Effector memory CD4-positive, alpha-beta T cell (primary cell): ENCODE measurements at regions not wholly inside any gene's neighbourhood (a gene's known extent, or its start where the extent isn't known, plus 50 kb on each side); places are given as distances from the start of the nearest gene placed in this dataset.
"Not testable (repeated sequence)": the region's sequence is repeated elsewhere in the genome, so short reads cannot be mapped to it uniquely, and the experiment has no call there.

Experiments
- DNase-seq, 3 donors: peaks; one replicate each; pipeline ENCODE4 v3.0.0-alpha.2; 2020
- H3K27ac ChIP-seq: 2 replicates; pipeline ENCODE4 v1.7.0; 2013; ENCODE audit warnings: mild to moderate bottlenecking, low read length, moderate library complexity; ENCODE audit not compliant: insufficient read depth, poor library complexity, severe bottlenecking
- H3K27me3 ChIP-seq: replicated peaks from 2 replicates; pipeline ENCODE4 v1.7.0; 2013; ENCODE audit warnings: mild to moderate bottlenecking, low read length; ENCODE audit not compliant: insufficient read depth, control insufficient read depth, poor library complexity, severe bottlenecking
- H3K36me3 ChIP-seq: 2 replicates; pipeline ENCODE4 v1.7.0; 2013; ENCODE audit warnings: mild to moderate bottlenecking, low read length, moderate library complexity; ENCODE audit not compliant: control insufficient read depth, insufficient read depth
- H3K4me1 ChIP-seq: 2 replicates; pipeline ENCODE4 v1.7.0; 2013; ENCODE audit warnings: low read length, mild to moderate bottlenecking; ENCODE audit not compliant: control insufficient read depth, insufficient read depth, poor library complexity, severe bottlenecking
- H3K4me3 ChIP-seq: 2 replicates; pipeline ENCODE4 v1.7.0; 2013; ENCODE audit warnings: low read length, low read depth, mild to moderate bottlenecking; ENCODE audit not compliant: insufficient read depth, poor library complexity, severe bottlenecking
- H3K9me3 ChIP-seq: 2 replicates; pipeline ENCODE4 v1.7.0; 2013; ENCODE audit warnings: mild to moderate bottlenecking, low read length, moderate library complexity; ENCODE audit not compliant: control insufficient read depth

DNA sequence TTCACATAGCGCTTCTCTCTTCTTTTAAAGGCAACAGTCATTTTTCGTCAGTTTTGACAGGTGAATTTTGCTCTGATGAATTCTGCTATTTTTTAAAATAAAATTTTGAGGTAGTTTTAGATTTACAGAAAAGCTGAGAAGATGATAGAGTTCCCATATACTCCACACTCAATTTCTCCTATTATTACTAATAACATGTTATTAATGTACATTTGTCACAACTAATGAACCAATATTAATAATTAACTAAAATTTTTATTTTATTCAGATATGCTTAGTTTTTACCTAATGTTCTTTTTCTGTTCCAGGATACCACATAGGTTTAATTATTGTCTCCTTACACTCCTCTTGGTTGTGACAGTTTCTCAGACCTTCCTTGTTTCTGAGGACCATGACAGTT, 197.0 kb downstream of the ZC3H11B start:
- no peak overlapping the region for H3K27ac ChIP-seq
- no peaks in the 10 kb centered on the region for H3K27me3 ChIP-seq
- no peak overlapping the region for H3K4me3 ChIP-seq
- H3K36me3 ChIP-seq = no peaks in the 10 kb centered on the region
- H3K4me1 ChIP-seq = no peaks in the 10 kb centered on the region
- no peaks in the 10 kb centered on the region for H3K9me3 ChIP-seq
- no peak for DNase-seq

DNA sequence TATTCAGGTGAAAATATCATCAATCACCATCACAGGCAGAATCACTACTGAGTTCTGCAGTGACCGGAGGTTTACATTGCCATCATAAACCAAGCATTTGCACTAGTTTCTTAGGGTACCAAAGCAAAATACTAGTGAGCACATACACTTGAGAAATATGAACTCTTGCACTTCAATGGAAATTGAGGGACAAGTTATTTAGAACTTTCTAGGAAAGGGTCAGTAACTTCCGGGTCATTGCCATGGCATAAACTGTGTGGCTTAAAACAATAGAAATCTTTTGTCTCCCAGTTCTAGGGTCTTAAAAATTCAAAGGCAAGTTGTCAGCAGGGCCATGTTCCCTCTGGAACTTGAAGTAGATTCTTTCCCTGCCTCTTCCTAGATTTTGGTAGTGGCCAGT, 197.5 kb downstream of the ZC3H11B start:
- no peaks in the 10 kb centered on the region for H3K9me3 ChIP-seq
- no peaks in the 10 kb centered on the region for H3K27me3 ChIP-seq
- no peaks in the 10 kb centered on the region for H3K36me3 ChIP-seq
- H3K4me3 ChIP-seq = no peak overlapping the region
- no peak for DNase-seq
- no peak overlapping the region for H3K27ac ChIP-seq
- H3K4me1 ChIP-seq = no peaks in the 10 kb centered on the region

GRCh38 chr1:219414250-219414649, 198.7 kb downstream of the ZC3H11B start:
- Histone ChIP-seq H3K27me3 (no peaks in the 10 kb centered on the region), H3K4me3 (no peak overlapping the region), H3K4me1 (no peaks in the 10 kb centered on the region), H3K36me3 (no peaks in the 10 kb centered on the region), H3K27ac (no peak overlapping the region), H3K9me3 (no peaks in the 10 kb centered on the region)
- DNase-seq = no peak

GRCh38 chr1:219413536-219413935, 199.4 kb downstream of the ZC3H11B start:
- H3K36me3 ChIP-seq = no peaks in the 10 kb centered on the region
- no peak overlapping the region for H3K27ac ChIP-seq
- H3K4me1 ChIP-seq = no peaks in the 10 kb centered on the region
- H3K9me3 ChIP-seq = no peaks in the 10 kb centered on the region
- no peak overlapping the region for H3K4me3 ChIP-seq
- no peak for DNase-seq
- H3K27me3 ChIP-seq = no peaks in the 10 kb centered on the region

- Histone ChIP-seq H3K4me1 (no peaks in the 10 kb centered on the region), H3K27ac (no peak overlapping the region), H3K9me3 (no peaks in the 10 kb centered on the region), H3K4me3 (no peak overlapping the region), H3K36me3 (no peaks in the 10 kb centered on the region), H3K27me3 (no peaks in the 10 kb centered on the region)
- no peak for DNase-seq
Observed at GRCh38 chr1:219412772-219413171, 200.1 kb downstream of the ZC3H11B start.

- not testable (repeated sequence) for H3K27me3 ChIP-seq, H3K36me3 ChIP-seq, H3K27ac ChIP-seq, DNase-seq, H3K4me3 ChIP-seq, H3K9me3 ChIP-seq, H3K4me1 ChIP-seq
Observed at GRCh38 chr1:219410721-219411120, 202.2 kb downstream of the ZC3H11B start.

DNA sequence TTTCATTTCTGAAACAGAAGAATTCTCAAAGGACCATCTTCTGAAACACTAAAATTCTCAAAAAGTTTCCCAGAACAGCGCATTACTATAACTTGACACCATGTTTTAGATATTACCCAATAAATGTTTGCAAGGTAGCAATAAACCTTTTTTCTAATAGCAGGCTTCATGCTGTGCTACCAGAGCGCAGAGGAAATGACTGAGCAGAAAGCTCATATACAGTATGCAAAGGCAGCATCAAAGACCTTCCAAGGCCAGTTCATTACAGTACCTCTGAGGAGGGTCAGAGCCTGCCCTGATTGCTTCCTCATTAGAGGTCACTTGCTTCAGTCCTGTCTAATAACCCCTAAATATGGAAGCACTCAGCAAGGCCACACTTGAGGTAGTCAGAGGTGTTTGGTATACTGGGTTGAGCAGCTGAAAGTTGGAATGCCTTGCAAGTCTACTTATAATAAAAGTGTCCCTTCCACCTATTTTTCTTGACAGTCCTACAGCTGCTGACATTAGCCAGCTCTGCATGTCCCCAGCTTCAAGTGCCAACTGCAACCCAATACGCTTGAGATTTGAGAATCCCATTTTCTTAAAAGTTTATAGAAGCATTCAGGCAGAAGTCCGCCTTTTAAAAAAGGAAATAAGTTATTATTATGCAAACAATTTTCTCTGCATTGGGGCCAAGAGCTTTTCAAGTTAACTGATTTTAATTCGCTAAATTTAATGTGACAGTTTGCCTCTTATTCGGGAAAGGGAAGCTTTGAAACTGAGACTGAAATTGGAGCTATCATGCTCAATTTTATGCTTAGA, 207.2 kb downstream of the ZC3H11B start:
- Histone ChIP-seq H3K9me3 (no peaks in the 10 kb centered on the region), H3K4me1 (no peaks in the 10 kb centered on the region), H3K27ac (no peak overlapping the region), H3K36me3 (no peaks in the 10 kb centered on the region), H3K4me3 (no peak overlapping the region), H3K27me3 (no peaks in the 10 kb centered on the region)
- DNase-seq = no peak

- no peaks in the 10 kb centered on the region for H3K36me3 ChIP-seq
- H3K27ac ChIP-seq = no peak overlapping the region
- no peak overlapping the region for H3K4me3 ChIP-seq
- H3K27me3 ChIP-seq = no peaks in the 10 kb centered on the region
- no peak for DNase-seq
- H3K4me1 ChIP-seq = no peaks in the 10 kb centered on the region
- no peaks in the 10 kb centered on the region for H3K9me3 ChIP-seq
Observed at GRCh38 chr1:219404629-219405028, 208.3 kb downstream of the ZC3H11B start.

- DNase-seq = no peak
- H3K9me3 ChIP-seq = no peaks in the 10 kb centered on the region
- H3K36me3 ChIP-seq = no peaks in the 10 kb centered on the region
- no peak overlapping the region for H3K27ac ChIP-seq
- no peaks in the 10 kb centered on the region for H3K27me3 ChIP-seq
- H3K4me1 ChIP-seq = no peaks in the 10 kb centered on the region
- H3K4me3 ChIP-seq = no peak overlapping the region
Observed at GRCh38 chr1:219402925-219403324, 210.0 kb downstream of the ZC3H11B start.

GRCh38 chr1:219401724-219402625, 210.9 kb downstream of the ZC3H11B start:
- no peak overlapping the region for H3K4me3 ChIP-seq
- DNase-seq = no peak

More at GRCh38 chr1:219401724-219402625, 210.9 kb downstream of the ZC3H11B start:
- no peaks in the 10 kb centered on the region for H3K36me3 ChIP-seq
- H3K27ac ChIP-seq = no peak overlapping the region
- H3K27me3 ChIP-seq = no peaks in the 10 kb centered on the region
- no peaks in the 10 kb centered on the region for H3K9me3 ChIP-seq
- no peaks in the 10 kb centered on the region for H3K4me1 ChIP-seq
